ENCODE measurements at regions not wholly inside any gene's neighbourhood (a gene's known extent, or its start where the extent isn't known, plus 50 kb on each side); places are given as distances from the start of the nearest gene placed in this dataset.

GRCh38 chr16:63822818-63823217, 1299.0 kb downstream of the CDH11 start:
- TF ChIP-seq CTCF (IDR thresholded peaks at IDR 0.05) (no peak), POLR2A (IDR thresholded peaks at IDR 0.05) (no peak)

Measured in uterus (tissue), 2 donors.